ENCODE measurements at regions not wholly inside any gene's neighbourhood (a gene's known extent, or its start where the extent isn't known, plus 50 kb on each side); places are given as distances from the start of the nearest gene placed in this dataset.
"Not testable (repeated sequence)": the region's sequence is repeated elsewhere in the genome, so short reads cannot be mapped to it uniquely, and the experiment has no call there.

DNA sequence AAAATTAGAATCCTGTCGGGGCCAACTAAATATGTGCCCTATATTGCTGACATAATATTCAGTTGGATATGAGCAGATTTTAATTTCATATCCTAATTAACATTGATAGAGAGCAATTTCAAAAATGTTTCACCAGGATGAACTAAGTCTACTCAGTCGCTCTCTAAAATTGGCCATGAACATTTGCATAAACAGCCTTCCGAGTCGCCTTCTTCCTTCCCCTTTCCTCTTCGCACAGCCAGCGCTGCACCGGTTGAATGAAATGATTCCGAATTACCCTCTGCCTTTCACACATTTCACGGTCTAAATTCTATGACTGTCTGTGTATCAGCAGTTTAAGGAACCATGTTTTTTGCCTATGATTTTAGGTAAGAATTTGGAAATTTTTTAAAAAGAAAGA lies 413.7 kb downstream of the LIG4 start:
- Mint-ChIP-seq H3K36me3 (ENCODE audit: low read depth) (no peaks in the 10 kb centered on the region), H3K4me1 (ENCODE audit: low read depth) (no peaks in the 10 kb centered on the region)

DNA sequence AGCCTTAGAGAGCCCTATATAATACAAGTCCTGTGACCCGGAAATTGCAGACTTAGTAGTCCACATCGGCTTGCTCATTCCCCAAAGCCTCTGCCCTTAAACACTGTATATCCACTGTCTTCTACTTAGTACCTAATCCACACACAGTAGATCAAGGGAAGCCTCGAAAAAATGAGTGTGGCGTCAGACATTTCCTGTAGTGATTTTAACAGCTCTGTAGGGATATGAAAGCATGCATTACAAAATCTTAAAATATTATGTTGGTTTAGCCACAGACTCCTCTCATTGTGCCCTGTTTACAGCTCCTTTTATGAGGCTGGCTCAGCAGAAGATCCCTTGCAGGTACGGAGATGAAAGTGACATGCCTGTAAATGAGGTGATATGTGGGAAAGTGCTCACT lies 416.3 kb downstream of the LIG4 start:
- DNase-seq = no peak
- Mint-ChIP-seq H3K27me3 (no peaks in the 10 kb centered on the region), H3K27ac (no peak overlapping the region), H3K4me1 (ENCODE audit: low read depth) (no peaks in the 10 kb centered on the region), H3K4me3 (no peak overlapping the region), H3K36me3 (ENCODE audit: low read depth) (no peaks in the 10 kb centered on the region), H3K9me3 (no peaks in the 10 kb centered on the region)

More for the DNA sequence above, 413.7 kb downstream of the LIG4 start:
- Mint-ChIP-seq H3K4me3 (no peak overlapping the region), H3K27ac (no peak overlapping the region), H3K9me3 (no peaks in the 10 kb centered on the region), H3K27me3 (no peaks in the 10 kb centered on the region)
- DNase-seq = no peak

DNA sequence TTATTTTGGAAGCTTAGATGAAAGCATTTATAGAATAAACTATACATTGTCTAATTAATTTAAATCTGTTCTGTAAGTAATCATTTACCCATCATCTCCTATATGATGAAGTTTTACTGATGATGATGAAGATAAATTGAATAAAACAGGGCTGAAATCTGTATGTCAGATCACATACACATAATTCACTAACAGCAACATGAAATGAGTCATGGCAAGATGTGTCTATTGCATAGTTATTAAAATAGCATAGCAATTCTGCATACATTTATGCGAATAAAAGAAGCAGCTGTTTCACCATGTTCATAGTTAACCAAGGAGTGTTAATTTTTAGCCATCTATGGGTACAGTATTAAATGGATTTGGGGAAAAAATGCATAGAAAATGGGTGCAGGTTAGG lies 424.9 kb downstream of the LIG4 start:
- DNase-seq = no peak
- Mint-ChIP-seq H3K4me1 (ENCODE audit: low read depth) (no peaks in the 10 kb centered on the region), H3K9me3 (peaks cover 6% of the 10 kb centered on the region), H3K27ac (no peak overlapping the region), H3K36me3 (ENCODE audit: low read depth) (no peaks in the 10 kb centered on the region), H3K27me3 (no peaks in the 10 kb centered on the region), H3K4me3 (no peak overlapping the region)

DNA sequence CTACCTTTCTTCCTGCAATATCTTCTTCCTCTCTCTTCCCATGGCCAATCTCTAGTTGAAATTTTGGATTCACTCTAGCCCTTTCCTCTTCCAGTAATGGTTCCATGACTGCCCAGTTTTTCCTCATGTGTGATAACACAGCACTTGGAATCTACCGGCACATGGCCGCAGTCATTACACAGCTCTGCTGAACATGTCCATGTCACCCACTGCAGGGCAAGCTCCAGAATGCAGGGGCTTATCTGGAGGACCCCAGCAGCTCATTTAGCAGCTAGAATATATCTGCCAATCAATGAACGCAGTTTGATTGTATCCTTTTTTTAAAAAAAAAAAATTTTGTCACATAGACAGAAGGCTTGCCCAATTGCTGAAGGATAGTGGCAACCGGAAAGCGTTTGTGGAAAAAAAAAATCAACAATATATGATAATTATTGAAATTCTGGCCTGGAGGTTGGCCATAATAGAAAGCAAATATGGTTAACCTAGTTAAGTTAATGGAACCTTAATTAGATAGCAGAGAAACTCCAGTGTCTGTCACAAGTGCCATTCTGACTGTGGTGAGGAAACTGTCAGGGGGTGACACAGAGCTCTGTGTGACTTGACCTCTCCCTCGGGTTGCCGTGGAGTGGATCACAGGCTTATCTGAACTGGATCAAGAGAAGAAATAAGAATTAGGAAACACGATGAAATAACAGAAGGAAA lies 426.7 kb downstream of the LIG4 start:
- Mint-ChIP-seq H3K9me3 (peaks cover 10% of the 10 kb centered on the region), H3K27ac (no peak overlapping the region), H3K27me3 (no peaks in the 10 kb centered on the region), H3K4me3 (no peak overlapping the region), H3K36me3 (ENCODE audit: low read depth) (no peaks in the 10 kb centered on the region), H3K4me1 (ENCODE audit: low read depth) (no peaks in the 10 kb centered on the region)
- no peak for DNase-seq

DNA sequence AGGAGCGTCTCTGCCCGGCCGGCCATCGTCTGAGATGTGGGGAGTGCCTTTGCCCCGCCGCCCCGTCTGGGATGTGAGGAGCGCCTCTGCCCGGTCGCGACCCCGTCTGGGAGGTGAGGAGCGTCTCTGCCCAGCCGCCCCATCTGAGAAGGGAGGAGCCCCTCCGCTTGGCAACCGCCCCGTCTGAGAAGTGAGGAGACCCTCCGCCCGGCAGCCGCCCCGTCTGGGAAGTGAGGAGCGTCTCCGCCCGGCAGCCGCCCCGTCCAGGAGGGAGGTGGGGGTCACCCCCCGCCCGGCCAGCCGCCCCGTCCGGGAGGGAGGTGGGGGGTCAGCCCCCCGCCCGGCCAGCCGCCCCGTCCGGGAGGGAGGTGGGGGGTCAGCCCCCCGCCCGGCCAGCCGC lies 432.7 kb downstream of the LIG4 start:
- not testable (repeated sequence) for H3K4me3 Mint-ChIP-seq; DNase-seq; H3K9me3 Mint-ChIP-seq; H3K36me3 Mint-ChIP-seq (ENCODE audit: low read depth); H3K27ac Mint-ChIP-seq; H3K27me3 Mint-ChIP-seq; H3K4me1 Mint-ChIP-seq (ENCODE audit: low read depth)

DNA sequence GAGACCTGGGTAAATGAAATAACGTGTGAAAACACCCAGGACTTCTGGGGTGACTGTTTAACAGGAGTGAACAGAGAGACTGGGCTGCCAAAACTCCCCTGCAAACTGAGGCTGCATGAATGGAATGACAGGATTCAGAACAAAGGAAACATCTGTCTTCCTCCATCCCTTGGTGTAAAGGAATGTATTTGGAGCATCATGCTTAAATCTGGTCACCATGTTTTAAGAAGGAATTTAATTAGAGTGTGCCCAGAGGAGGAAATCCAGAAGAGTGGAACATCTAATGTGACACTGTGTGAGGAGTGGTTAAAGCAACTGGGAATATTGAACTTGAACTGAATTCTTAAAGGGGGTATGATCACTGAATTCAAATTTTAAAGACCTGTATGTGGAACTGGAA lies 437.2 kb downstream of the LIG4 start:
- no peaks in the 10 kb centered on the region for H3K27me3 Mint-ChIP-seq
- H3K27ac Mint-ChIP-seq = no peak overlapping the region

DNA sequence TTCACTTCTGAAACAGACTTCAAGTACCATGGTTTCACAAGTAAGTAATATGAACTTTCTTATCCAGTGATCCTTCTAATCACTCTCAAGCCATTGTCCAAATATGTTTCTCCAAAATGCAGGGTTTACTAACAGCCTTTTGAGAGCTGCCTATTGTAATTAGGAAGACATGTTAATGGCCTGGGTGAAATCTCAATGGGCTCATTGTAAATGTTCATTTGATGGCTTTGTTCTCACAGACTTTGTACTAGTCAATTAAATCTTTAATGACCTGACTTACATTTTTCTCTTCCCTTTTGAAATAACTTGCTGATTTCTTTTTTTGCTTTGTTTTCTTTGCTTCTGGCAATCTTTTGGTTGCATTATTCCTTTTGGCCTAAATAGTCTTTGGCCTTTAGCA lies 444.8 kb downstream of the LIG4 start:
- Mint-ChIP-seq H3K4me1 (ENCODE audit: low read depth) (no peaks in the 10 kb centered on the region), H3K4me3 (no peak overlapping the region), H3K27ac (no peak overlapping the region), H3K27me3 (no peaks in the 10 kb centered on the region), H3K9me3 (no peaks in the 10 kb centered on the region), H3K36me3 (ENCODE audit: low read depth) (no peaks in the 10 kb centered on the region)
- DNase-seq = no peak

More for the DNA sequence above, 437.2 kb downstream of the LIG4 start:
- no peak for DNase-seq
- Mint-ChIP-seq H3K4me3 (no peak overlapping the region), H3K9me3 (peaks cover 3% of the 10 kb centered on the region), H3K36me3 (ENCODE audit: low read depth) (no peaks in the 10 kb centered on the region), H3K4me1 (ENCODE audit: low read depth) (no peaks in the 10 kb centered on the region)

DNA sequence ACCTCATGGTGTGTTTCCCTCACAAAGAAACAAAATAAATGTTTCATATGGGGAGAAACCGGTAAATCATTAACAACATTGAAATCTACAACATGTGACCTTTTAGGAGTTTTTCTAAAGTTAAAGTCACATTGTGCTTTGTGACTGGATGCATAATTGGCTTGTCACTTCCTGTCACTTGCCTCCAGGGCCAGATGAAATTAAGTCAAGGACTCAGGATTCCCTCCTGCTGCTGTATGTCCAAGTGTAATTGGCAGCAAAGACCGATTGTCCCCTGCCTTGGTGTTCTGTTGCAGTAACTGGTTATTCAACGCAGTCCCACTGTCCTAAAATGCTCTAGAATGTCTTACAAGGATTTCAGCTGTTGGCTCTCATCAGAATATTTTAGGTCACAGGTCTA lies 448.2 kb downstream of the LIG4 start:
- Mint-ChIP-seq H3K4me1 (ENCODE audit: low read depth) (no peaks in the 10 kb centered on the region), H3K36me3 (ENCODE audit: low read depth) (no peaks in the 10 kb centered on the region), H3K27me3 (no peaks in the 10 kb centered on the region), H3K27ac (no peak overlapping the region), H3K9me3 (peaks cover 2% of the 10 kb centered on the region), H3K4me3 (no peak overlapping the region)
- DNase-seq = no peak

DNA sequence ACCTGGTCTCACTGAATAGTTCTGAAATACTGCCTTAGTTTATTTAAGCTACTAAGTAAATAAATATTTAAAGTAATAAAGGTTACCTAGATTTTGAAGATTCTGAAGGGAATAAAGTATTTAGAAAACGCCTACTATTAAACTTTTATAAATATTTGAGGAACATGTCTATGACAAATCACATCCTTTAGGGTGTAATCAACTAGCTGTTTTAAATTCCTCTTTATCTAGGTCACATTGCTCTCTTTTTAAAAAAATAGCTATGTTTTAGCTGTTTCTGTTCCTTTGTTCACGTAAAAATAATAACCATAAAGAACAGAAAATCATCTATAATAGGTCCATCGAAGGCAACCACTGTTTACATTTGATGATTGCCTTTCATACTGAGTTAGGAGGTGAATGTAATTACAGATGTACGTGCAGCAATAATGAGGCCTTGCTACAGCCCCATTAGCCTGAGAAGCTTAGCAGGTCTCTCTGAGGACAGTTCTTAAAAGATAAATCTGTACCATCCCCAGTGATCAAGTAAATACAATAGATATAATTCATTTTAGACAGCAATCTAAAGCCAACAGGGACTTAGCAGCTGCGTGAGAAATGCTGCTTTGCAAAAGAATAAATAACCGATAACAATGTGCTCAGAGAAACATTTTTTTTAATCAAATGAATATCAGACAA lies 449.5 kb downstream of the LIG4 start:
- Mint-ChIP-seq H3K4me3 (no peak overlapping the region), H3K27ac (no peak overlapping the region), H3K36me3 (ENCODE audit: low read depth) (no peaks in the 10 kb centered on the region), H3K27me3 (no peaks in the 10 kb centered on the region), H3K9me3 (peaks cover 2% of the 10 kb centered on the region), H3K4me1 (ENCODE audit: low read depth) (no peaks in the 10 kb centered on the region)
- DNase-seq = no peak

DNA sequence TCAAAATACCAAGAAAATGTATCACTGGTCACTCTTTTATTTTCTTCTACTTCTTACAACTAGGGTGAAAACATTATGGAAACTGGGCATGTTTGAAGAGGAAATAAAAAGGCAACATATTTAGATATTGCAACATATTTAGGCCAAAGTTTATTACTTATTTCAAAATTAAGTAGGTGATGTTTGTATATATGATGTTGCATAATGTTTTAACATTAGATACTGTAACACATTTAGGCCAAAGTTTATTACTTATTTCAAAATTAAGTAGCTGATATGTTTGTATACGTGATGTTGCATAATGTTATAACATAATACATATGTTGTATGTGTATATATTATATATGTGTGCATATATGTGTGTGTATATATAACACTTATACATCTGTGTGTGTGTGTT lies 451.3 kb downstream of the LIG4 start:
- DNase-seq = no peak
- no peak overlapping the region for H3K4me3 Mint-ChIP-seq
- peaks cover 2% of the 10 kb centered on the region for H3K9me3 Mint-ChIP-seq
- H3K27ac Mint-ChIP-seq = no peak overlapping the region
- no peaks in the 10 kb centered on the region for H3K27me3 Mint-ChIP-seq
- no peaks in the 10 kb centered on the region for H3K4me1 Mint-ChIP-seq (ENCODE audit: low read depth)
- H3K36me3 Mint-ChIP-seq (ENCODE audit: low read depth) = no peaks in the 10 kb centered on the region

DNA sequence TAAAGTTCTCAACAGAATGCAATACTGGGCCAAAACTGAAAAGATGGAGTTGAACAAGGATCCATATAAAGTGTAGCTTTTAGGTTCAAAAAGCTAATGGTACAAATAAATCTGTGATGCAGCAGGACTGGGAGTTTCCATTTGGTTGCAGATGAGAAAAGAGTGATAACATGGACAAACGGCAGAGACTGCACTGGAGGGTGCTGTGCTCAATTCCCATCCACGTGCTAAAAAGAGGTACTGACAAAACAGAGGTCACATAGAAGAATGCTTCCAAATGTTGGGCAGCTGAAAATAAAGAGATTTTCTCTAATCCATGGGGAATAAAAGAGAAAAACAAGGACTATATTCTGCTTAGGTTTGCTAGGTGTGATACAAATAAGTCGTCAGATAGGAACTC lies 461.6 kb downstream of the LIG4 start:
- no peaks in the 10 kb centered on the region for H3K9me3 Mint-ChIP-seq
- H3K36me3 Mint-ChIP-seq (ENCODE audit: low read depth) = no peaks in the 10 kb centered on the region
- no peaks in the 10 kb centered on the region for H3K4me1 Mint-ChIP-seq (ENCODE audit: low read depth)
- no peak for DNase-seq
- no peaks in the 10 kb centered on the region for H3K27me3 Mint-ChIP-seq
- no peak overlapping the region for H3K27ac Mint-ChIP-seq
- H3K4me3 Mint-ChIP-seq = no peak overlapping the region

DNA sequence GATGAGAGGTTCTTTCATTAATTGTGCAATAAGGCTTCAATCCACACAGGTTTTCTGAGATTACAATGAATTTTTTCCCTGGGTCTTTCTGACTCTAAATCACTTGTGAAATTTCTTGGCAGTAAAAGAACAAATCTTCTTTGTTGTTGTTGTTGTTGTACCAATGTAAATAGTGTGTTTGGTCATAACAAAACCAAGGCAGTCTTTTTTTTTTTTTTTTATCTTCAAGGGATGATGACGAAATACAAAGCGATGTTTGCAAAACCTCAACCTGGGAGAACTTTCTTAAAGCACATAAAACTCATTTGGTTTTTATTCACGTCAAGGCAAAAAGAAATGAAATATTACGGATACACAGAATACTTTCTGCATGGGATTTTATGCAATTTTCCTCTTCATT lies 462.0 kb downstream of the LIG4 start:
- Mint-ChIP-seq H3K4me3 (no peak overlapping the region), H3K27ac (no peak overlapping the region), H3K36me3 (ENCODE audit: low read depth) (no peaks in the 10 kb centered on the region), H3K27me3 (no peaks in the 10 kb centered on the region), H3K9me3 (no peaks in the 10 kb centered on the region), H3K4me1 (ENCODE audit: low read depth) (no peaks in the 10 kb centered on the region)
- no peak for DNase-seq

DNA sequence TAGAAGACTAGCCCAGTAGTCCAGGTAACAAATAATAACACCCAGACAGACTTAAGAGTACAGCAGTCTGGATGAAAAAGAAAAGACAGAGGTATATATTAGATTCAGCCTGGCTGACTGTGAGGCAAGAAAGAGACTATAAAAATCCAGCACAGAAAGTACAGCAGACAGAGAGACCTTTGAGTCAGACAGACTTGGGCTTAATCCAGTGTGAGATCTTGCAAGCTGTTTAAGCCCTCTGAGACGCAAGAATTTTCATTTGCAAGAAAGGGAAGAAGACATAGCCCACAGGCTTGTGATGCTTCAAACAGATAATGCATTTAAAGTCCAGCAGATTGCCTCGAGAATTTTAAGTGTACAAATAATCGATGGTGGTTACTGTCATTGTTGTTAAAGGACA lies 471.4 kb downstream of the LIG4 start:
- no peaks in the 10 kb centered on the region for H3K27me3 Mint-ChIP-seq
- H3K4me1 Mint-ChIP-seq (ENCODE audit: low read depth) = no peaks in the 10 kb centered on the region
- no peak overlapping the region for H3K4me3 Mint-ChIP-seq
- no peaks in the 10 kb centered on the region for H3K9me3 Mint-ChIP-seq
- no peak for DNase-seq
- no peak overlapping the region for H3K27ac Mint-ChIP-seq
- H3K36me3 Mint-ChIP-seq (ENCODE audit: low read depth) = no peaks in the 10 kb centered on the region

DNA sequence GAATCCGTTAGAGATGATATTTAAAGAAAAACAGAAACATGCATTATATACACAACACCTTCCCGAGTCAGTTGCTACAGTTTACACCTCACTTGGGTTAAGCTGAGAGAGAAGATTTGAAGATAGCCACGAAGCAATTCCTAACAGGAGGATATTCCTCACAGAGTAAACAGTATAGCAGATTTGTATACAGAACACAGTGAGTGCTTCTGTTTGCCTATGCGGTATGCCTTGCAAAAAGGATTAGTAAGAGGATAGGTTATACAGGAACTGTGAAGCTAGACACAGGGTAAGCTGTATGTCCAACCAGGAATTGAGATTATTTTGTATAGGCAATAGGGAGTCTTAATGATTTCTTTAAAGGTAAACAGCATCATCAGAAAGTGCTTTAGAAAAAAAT lies 471.8 kb downstream of the LIG4 start:
- no peak overlapping the region for H3K4me3 Mint-ChIP-seq
- no peaks in the 10 kb centered on the region for H3K4me1 Mint-ChIP-seq (ENCODE audit: low read depth)
- DNase-seq = no peak
- H3K9me3 Mint-ChIP-seq = no peaks in the 10 kb centered on the region
- no peaks in the 10 kb centered on the region for H3K27me3 Mint-ChIP-seq
- no peaks in the 10 kb centered on the region for H3K36me3 Mint-ChIP-seq (ENCODE audit: low read depth)
- H3K27ac Mint-ChIP-seq = no peak overlapping the region

DNA sequence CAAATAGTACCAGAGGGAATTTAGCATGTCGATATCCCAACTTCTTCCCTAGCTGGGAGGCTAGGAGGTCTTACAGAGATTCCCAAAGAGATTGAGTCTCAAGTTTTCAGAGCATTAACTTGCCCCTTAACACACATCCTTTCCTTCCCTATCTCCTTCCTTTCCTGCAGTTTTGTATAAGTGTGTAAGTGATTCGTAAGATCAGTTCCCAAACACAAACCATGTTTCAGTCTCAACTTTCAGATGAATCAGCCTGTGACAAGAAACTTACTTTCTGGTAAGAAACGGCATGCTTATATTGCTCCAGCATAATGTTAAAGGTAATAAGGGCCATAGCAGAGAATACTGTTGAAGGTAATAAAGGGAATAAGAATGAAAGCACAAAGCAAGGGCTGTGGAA lies 472.2 kb downstream of the LIG4 start:
- Mint-ChIP-seq H3K36me3 (ENCODE audit: low read depth) (no peaks in the 10 kb centered on the region), H3K4me3 (no peak overlapping the region)

More for the DNA sequence above, 472.2 kb downstream of the LIG4 start:
- H3K4me1 Mint-ChIP-seq (ENCODE audit: low read depth) = no peaks in the 10 kb centered on the region
- H3K27ac Mint-ChIP-seq = no peak overlapping the region
- no peaks in the 10 kb centered on the region for H3K27me3 Mint-ChIP-seq
- H3K9me3 Mint-ChIP-seq = no peaks in the 10 kb centered on the region
- no peak for DNase-seq

Measured in activated T-cell treated with anti-CD3 and anti-CD28 coated beads, Interleukin-2, amount 50 U/mL, for 24 hours (primary cell).